Neural cell (in vitro differentiated cells): ENCODE measurements at regions not wholly inside any gene's neighbourhood (a gene's known extent, or its start where the extent isn't known, plus 50 kb on each side); places are given as distances from the start of the nearest gene placed in this dataset.

Source experiments
- H2AFZ ChIP-seq: fragments of 200-600, 300-800 bp; sonication (generic), shearing (Covaris generic); 2 replicates; pipeline ENCODE4 v1.6.0; 2014; ENCODE audit warnings: low read depth, mild to moderate bottlenecking, antibody characterized with exemption, low read length, moderate library complexity
- H3F3A ChIP-seq: fragments of 200-600 bp; shearing (Covaris generic); 2 replicates; pipeline ENCODE4 v1.6.1; 2016; ENCODE audit warnings: mild to moderate bottlenecking, moderate library complexity, mixed read lengths, antibody characterized with exemption, low read length; ENCODE audit not compliant: insufficient read depth, poor library complexity, severe bottlenecking
- H3K27ac ChIP-seq: fragments of 200-600, 300-800 bp; sonication (generic), shearing (Covaris generic); 2 replicates; pipeline ENCODE4 v1.5.1; 2014; ENCODE audit warnings: mild to moderate bottlenecking, low read length, moderate library complexity
- H3K27me3 ChIP-seq: fragments of 300-800, 200-600 bp; sonication (generic), shearing (Covaris generic); 2 replicates; pipeline ENCODE4 v1.6.0; 2014; ENCODE audit warnings: mild to moderate bottlenecking, low read depth, low read length, moderate library complexity; ENCODE audit not compliant: insufficient read depth
- H3K36me3 ChIP-seq: fragments of 300-800, 200-600 bp; sonication (generic), shearing (Covaris generic); 2 replicates; pipeline ENCODE4 v1.5.1; 2014; ENCODE audit warnings: mild to moderate bottlenecking, antibody characterized with exemption, low read length, moderate library complexity; ENCODE audit not compliant: insufficient read depth
- H3K4me2 ChIP-seq: fragments of 300-800, 200-600 bp; sonication (generic), shearing (Covaris generic); 2 replicates; pipeline ENCODE4 v1.6.0; 2014; ENCODE audit warnings: mild to moderate bottlenecking, low read length
- H3K4me3 ChIP-seq: fragments of 300-800, 200-600 bp; sonication (generic), shearing (Covaris generic); 2 replicates; pipeline ENCODE4 v1.5.1; 2014; ENCODE audit warnings: mild to moderate bottlenecking, low read length, moderate library complexity
- H3K79me2 ChIP-seq: fragments of 200-600 bp; shearing (Covaris generic); replicated peaks from 2 replicates; pipeline ENCODE4 v1.6.0; 2014; ENCODE audit warnings: mild to moderate bottlenecking, low read length, moderate library complexity; ENCODE audit not compliant: insufficient read depth
- H3K9ac ChIP-seq: fragments of 300-800, 200-600 bp; sonication (generic), shearing (Covaris generic); 2 replicates; pipeline ENCODE4 v1.6.1; 2016; ENCODE audit warnings: mild to moderate bottlenecking, low read length, mixed read lengths
- H3K9me2 ChIP-seq: fragments of 200-600 bp; shearing (Covaris generic); 2 replicates; pipeline ENCODE4 v1.6.1; 2016; ENCODE audit warnings: mild to moderate bottlenecking, low read length, mixed read lengths; ENCODE audit not compliant: insufficient read depth
- H3K9me3 ChIP-seq: fragments of 200-600, 300-800 bp; sonication (generic), shearing (Covaris generic); 2 replicates; pipeline ENCODE4 v1.6.1; 2016; ENCODE audit warnings: mild to moderate bottlenecking, mixed run types, low read length, moderate library complexity, mixed read lengths
- H4K20me1 ChIP-seq: fragments of 200-600 bp; shearing (Covaris generic); 2 replicates; pipeline ENCODE4 v1.6.1; 2016; ENCODE audit warnings: mild to moderate bottlenecking, mixed run types; ENCODE audit not compliant: insufficient read depth
- EP300 ChIP-seq: fragments of 450-650 bp; conservative IDR thresholded peaks from 2 replicates; pipeline ENCODE4 v1.6.1; 2014; ENCODE audit warnings: antibody characterized with exemption, mild to moderate bottlenecking, moderate library complexity; ENCODE audit not compliant: poor library complexity, severe bottlenecking
- EZH2 ChIP-seq: fragments of 200-600, 300-800 bp; shearing (Covaris generic), sonication (generic); IDR thresholded peaks from 2 replicates; pipeline ENCODE4 v1.6.1; 2014; ENCODE audit warnings: antibody characterized with exemption, low read length, borderline replicate concordance, mild to moderate bottlenecking; ENCODE audit not compliant: insufficient read depth, poor library complexity, severe bottlenecking
- MXI1 ChIP-seq: fragments of 450-650 bp; conservative IDR thresholded peaks from 2 replicates; pipeline ENCODE4 v1.6.1; 2014; ENCODE audit warnings: antibody characterized with exemption, mild to moderate bottlenecking; ENCODE audit not compliant: poor library complexity, severe bottlenecking
- POLR2AphosphoS5 ChIP-seq: IDR thresholded peaks from 2 replicates; pipeline ENCODE4 v1.6.1; 2012
- RAD21 ChIP-seq: fragments of 450-650 bp; conservative IDR thresholded peaks from 2 replicates; pipeline ENCODE4 v1.6.1; 2014; ENCODE audit warnings: antibody characterized with exemption, mild to moderate bottlenecking, moderate library complexity
- REST ChIP-seq: IDR thresholded peaks from 2 replicates; pipeline ENCODE4 v1.6.1; 2012; ENCODE audit warnings: borderline replicate concordance
- SMC3 ChIP-seq: fragments of 450-650 bp; conservative IDR thresholded peaks from 2 replicates; pipeline ENCODE4 v1.6.1; 2014; ENCODE audit warnings: antibody characterized with exemption, mild to moderate bottlenecking, moderate library complexity; ENCODE audit not compliant: poor library complexity
- TAF1 ChIP-seq: IDR thresholded peaks from 2 replicates; pipeline ENCODE4 v1.6.1; 2012; ENCODE audit warnings: low read depth
- TF ChIP-seq, protein P1 (sequence below): fragments of 450-650 bp; IDR thresholded peaks from 2 replicates; pipeline ENCODE4 v1.5.1; 2014; ENCODE audit warnings: antibody characterized with exemption, mild to moderate bottlenecking, moderate library complexity; ENCODE audit not compliant: poor library complexity, severe bottlenecking

GRCh38 chr2:145366341-145366740 lies 846.4 kb upstream of the ZEB2 start:
- Histone ChIP-seq H3F3A (no peaks in the 10 kb centered on the region), H3K9me3 (no peaks in the 10 kb centered on the region), H3K9me2 (no peaks in the 10 kb centered on the region), H3K4me3 (no peak overlapping the region), H3K9ac (no peak overlapping the region), H3K79me2 (no peaks in the 10 kb centered on the region), H4K20me1 (no peaks in the 10 kb centered on the region), H3K27me3 (no peaks in the 10 kb centered on the region), H3K27ac (no peak overlapping the region), H3K36me3 (no peaks in the 10 kb centered on the region), H3K4me2 (no peak overlapping the region), H2AFZ (no peak overlapping the region)
- TF ChIP-seq POLR2AphosphoS5 (no peak), EP300 (no peak), TAF1 (no peak), SMC3 (no peak), MXI1 (no peak), REST (no peak), EZH2 (no peak), RAD21 (no peak)
- TF ChIP-seq, protein P1, sequence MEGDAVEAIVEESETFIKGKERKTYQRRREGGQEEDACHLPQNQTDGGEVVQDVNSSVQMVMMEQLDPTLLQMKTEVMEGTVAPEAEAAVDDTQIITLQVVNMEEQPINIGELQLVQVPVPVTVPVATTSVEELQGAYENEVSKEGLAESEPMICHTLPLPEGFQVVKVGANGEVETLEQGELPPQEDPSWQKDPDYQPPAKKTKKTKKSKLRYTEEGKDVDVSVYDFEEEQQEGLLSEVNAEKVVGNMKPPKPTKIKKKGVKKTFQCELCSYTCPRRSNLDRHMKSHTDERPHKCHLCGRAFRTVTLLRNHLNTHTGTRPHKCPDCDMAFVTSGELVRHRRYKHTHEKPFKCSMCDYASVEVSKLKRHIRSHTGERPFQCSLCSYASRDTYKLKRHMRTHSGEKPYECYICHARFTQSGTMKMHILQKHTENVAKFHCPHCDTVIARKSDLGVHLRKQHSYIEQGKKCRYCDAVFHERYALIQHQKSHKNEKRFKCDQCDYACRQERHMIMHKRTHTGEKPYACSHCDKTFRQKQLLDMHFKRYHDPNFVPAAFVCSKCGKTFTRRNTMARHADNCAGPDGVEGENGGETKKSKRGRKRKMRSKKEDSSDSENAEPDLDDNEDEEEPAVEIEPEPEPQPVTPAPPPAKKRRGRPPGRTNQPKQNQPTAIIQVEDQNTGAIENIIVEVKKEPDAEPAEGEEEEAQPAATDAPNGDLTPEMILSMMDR, result no peak

GRCh38 chr2:145360129-145360790 lies 840.3 kb upstream of the ZEB2 start:
- TF ChIP-seq RAD21 (no peak), TAF1 (no peak), EP300 (no peak), SMC3 (no peak), REST (no peak), POLR2AphosphoS5 (no peak), MXI1 (no peak), EZH2 (no peak)
- TF ChIP-seq, protein P1, result no peak
- no peaks in the 10 kb centered on the region for H3K79me2 ChIP-seq
- H3K9me2 ChIP-seq, result no peaks in the 10 kb centered on the region
- no peaks in the 10 kb centered on the region for H3K27me3 ChIP-seq
- H2AFZ ChIP-seq, result no peak overlapping the region
- H3K9ac ChIP-seq, result no peak overlapping the region
- H3K9me3 ChIP-seq, result no peaks in the 10 kb centered on the region
- no peaks in the 10 kb centered on the region for H4K20me1 ChIP-seq
- no peaks in the 10 kb centered on the region for H3K36me3 ChIP-seq
- H3K27ac ChIP-seq, result no peak overlapping the region
- H3K4me2 ChIP-seq, result no peak overlapping the region
- H3K4me3 ChIP-seq, result no peak overlapping the region
- no peaks in the 10 kb centered on the region for H3F3A ChIP-seq
